HL-60 (cell line): ENCODE measurements at regions not wholly inside any gene's neighbourhood (a gene's known extent, or its start where the extent isn't known, plus 50 kb on each side); places are given as distances from the start of the nearest gene placed in this dataset.

Experiments
- DNase-seq, 2 experiments: peaks; one replicate each; pipeline ENCODE4 v3.0.0-alpha.2; 2010 to 2020; ENCODE audit warnings: low read depth in 1 of 2, low spot score in 1 of 2
- H3K27ac ChIP-seq: fragments of 250-450 bp; sonication (Bioruptor Pico); replicated peaks from 2 replicates; pipeline ENCODE4 v1.5.1; 2020; ENCODE audit warnings: mild to moderate bottlenecking, moderate library complexity
- H3K27me3 ChIP-seq: fragments of 250-450 bp; sonication (Bioruptor Pico); 2 replicates; pipeline ENCODE4 v1.5.1; 2021; ENCODE audit warnings: mild to moderate bottlenecking, moderate library complexity; ENCODE audit not compliant: insufficient read depth, poor library complexity, severe bottlenecking
- H3K4me3 ChIP-seq: replicated peaks from 2 replicates; pipeline ENCODE4 v1.5.1; 2011; ENCODE audit warnings: mild to moderate bottlenecking, control low read depth, low read length; ENCODE audit not compliant: insufficient read depth
- CTCF ChIP-seq: IDR thresholded peaks from one replicate; pipeline ENCODE4 v1.5.1; 2011; ENCODE audit warnings: low read length, control low read depth, inconsistent platforms; ENCODE audit not compliant: insufficient read depth
- GABPA ChIP-seq: IDR thresholded peaks from 2 replicates; pipeline ENCODE4 v1.6.1; 2012; ENCODE audit warnings: low read depth
- POLR2AphosphoS5 ChIP-seq: IDR thresholded peaks from 2 replicates; pipeline ENCODE4 v1.6.1; 2012; ENCODE audit warnings: low read depth
- REST ChIP-seq: IDR thresholded peaks from 2 replicates; pipeline ENCODE4 v1.6.1; 2012; ENCODE audit warnings: low read depth; ENCODE audit not compliant: insufficient replicate concordance
- SPI1 ChIP-seq: IDR thresholded peaks from 2 replicates; pipeline ENCODE4 v1.6.1; 2012; ENCODE audit warnings: low read depth, mild to moderate bottlenecking, borderline replicate concordance

- no peak overlapping the region for H3K4me3 ChIP-seq
- no peak for DNase-seq
- H3K27me3 ChIP-seq, result no peaks in the 10 kb centered on the region
- TF ChIP-seq REST (no peak), SPI1 (no peak), GABPA (no peak), CTCF (no peak), POLR2AphosphoS5 (no peak)
- H3K27ac ChIP-seq, result no peak overlapping the region
Measured at GRCh38 chr9:90449213-90449925, 193.3 kb downstream of the DIRAS2 start.

- TF ChIP-seq GABPA, result no peak
- TF ChIP-seq SPI1, result no peak
- TF ChIP-seq REST, result no peak
- no peak for TF ChIP-seq POLR2AphosphoS5
- TF ChIP-seq CTCF, result no peak
- Histone ChIP-seq H3K27me3 (no peaks in the 10 kb centered on the region), H3K27ac (no peak overlapping the region), H3K4me3 (no peak overlapping the region)
- DNase-seq, result no peak
Measured at GRCh38 chr9:90451804-90452203, 190.8 kb downstream of the DIRAS2 start.

- no peak for DNase-seq
- TF ChIP-seq CTCF (no peak), POLR2AphosphoS5 (no peak), GABPA (no peak), REST (no peak), SPI1 (no peak)
- no peaks in the 10 kb centered on the region for H3K27me3 ChIP-seq
- no peak overlapping the region for H3K4me3 ChIP-seq
- no peak overlapping the region for H3K27ac ChIP-seq
Measured at GRCh38 chr9:90455316-90455715, 187.3 kb downstream of the DIRAS2 start.
